AG20443 (cell line): ENCODE measurements at regions not wholly inside any gene's neighbourhood (a gene's known extent, or its start where the extent isn't known, plus 50 kb on each side); places are given as distances from the start of the nearest gene placed in this dataset.
"Not testable (repeated sequence)": the region's sequence is repeated elsewhere in the genome, so short reads cannot be mapped to it uniquely, and the experiment has no call there.

ENCODE experiments used
- DNase-seq: peaks from one replicate; pipeline ENCODE4 v3.0.0; 2012; ENCODE audit warnings: low spot score, mixed read lengths

DNA sequence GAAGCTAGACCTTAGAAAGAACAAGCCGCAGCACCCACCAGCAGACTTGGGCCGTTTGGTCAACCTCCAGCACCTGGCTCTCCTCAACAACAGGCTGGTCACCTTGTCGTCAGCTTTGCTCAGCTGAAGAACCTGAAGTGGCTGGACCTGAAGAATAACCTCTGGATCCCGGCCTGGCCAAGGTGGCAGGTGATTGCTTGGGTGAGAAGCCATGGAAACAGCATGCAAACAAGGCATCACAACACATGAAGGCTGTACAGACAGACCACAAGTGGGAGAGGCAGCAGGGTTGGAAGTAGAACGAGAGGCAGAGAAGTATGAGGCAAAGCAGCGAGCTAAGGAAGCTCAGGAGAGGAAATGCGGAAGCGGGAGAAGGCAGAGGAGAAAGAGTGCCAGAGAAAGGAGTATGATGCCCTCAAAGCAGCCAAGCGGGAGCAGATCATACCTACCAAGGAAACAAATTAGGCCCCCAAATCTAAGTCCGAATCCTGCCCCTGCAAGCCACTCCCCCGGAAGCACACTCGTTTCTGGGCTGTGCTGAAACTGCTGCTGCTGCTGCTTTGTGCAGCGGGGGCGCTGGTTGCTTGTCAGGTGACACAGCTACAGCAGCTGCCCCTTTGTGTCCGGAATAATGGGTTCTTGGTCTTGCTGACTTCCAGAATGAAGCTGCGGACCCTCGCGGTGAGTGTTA is 121.6 kb upstream of the LGSN start:
- no peak for DNase-seq

- no peak for DNase-seq
These were observed 123.1 kb upstream of the LGSN start for GRCh38 chr6:63442870-63443269.

GRCh38 chr6:63444768-63445167 is 125.0 kb upstream of the LGSN start:
- no peak for DNase-seq

DNA sequence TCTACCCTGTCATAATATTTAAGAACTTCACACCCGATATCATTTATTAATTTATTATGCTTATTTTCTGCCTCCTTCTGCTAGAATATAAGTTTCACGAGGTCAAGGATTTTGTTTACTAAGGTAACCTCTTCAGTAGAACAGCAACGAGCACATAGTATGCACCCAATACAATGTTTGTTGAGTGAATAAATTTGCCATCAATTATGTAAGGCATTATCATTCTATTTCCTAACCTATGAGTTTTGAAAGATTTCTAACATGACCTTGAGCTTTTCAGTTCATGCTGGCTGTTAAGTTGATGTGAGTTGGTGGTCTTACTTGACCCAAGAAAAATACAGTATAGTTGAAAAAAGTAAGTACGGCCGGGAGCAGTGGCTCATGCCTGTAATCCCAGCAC is 125.9 kb upstream of the LOC128125822 start:
- no peak for DNase-seq

GRCh38 chr6:63447134-63447533 is 125.1 kb upstream of the LOC128125822 start:
- no peak for DNase-seq

DNA sequence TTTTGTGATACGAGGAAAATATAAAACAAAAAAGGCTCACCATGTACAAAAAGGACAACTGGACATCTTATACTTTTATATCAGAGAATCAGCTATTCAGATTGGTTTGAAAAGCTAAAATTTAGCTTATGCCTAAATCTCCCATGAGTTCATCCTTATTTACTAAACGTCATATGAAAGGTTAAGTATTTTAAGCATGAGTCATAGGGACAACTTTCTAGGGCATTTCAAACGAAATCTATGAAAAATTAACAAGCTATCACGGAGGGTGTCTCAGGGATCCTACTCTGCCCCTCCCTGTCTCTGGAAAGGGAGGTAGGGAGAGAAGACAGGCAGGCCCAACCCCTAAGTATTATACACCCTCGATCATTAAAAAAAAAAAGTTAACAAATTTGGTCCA is 124.1 kb upstream of the LOC128125822 start:
- DNase-seq: no peak

DNA sequence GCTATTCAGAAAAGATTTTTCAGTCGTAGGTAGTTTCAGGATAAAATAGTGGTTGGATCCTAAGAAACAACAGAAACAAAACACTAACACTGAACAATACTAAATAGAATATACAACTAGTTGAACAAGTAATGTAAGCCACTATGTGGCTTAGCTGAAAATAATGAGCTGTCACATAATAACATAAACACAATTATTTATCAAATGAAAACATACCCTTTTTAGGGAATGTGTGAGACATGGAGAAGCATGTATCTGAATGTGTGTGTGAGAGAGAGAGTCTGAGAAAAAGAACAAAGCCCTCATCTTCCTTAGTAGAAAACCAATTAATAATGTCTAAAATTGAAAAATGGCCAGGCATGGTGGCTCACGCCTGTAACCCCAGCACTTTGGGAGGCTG is 122.6 kb upstream of the LOC128125822 start:
- DNase-seq: no peak

DNA sequence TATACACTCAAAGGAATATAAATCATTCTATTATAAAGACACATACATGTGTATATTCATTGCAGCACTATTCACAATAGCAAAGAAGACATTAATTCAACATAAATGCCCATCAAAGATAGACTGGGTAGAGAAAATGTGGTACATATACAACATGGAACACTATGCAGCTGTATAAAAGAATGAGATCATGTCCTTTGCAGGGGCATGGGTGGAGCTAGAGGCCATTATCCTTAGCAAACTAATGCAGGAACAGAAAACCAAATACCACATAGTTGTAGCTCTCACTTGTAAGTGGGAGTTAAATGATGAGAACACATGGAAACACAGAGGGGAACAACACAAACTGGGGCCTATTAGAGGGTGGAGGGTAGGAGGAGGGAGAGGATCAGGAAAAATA is 121.0 kb upstream of the LOC128125822 start:
- no peak for DNase-seq

DNA sequence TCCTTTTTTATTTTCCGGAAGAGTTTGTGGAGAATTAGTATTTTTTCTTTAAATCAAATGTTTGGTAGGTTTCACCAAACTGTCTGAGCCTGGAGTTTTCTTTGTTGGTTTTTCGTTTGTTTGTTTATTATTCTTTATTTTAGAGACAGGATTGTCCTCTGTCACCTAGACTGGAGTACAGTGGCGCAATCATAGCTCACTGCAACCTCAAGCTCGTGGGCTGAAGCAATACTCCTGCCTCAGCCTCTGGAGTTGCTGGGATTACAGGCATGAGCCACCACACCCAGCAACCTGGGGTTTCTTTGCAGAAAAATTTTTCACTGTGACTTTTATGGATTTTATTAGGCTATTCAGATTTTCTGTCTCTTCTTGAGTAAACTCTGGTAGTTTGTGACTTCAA is 120.2 kb upstream of the LOC128125822 start:
- no peak for DNase-seq

DNA sequence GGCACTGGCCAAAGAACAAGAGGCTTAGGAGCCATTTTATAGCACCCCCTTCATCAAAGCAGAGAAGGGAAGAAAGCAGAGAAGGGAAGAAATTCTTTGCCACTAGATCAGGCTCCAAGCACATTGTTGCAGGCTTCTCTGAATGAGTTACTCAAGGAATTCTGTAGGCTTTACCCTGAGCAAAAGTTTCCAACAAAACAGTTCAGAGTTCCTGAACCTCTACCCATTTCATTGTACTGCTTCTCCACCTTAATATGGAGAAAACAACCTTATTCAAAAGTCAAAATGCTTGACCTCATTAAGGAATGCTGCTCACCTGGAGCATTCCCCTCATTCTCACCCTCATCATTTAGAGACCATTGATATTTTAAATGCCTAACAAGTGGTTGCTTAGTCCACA is 115.5 kb upstream of the LOC128125822 start:
- no peak for DNase-seq

- no peak for DNase-seq
These were observed 113.7 kb upstream of the LOC128125822 start for GRCh38 chr6:63458480-63459115.

DNA sequence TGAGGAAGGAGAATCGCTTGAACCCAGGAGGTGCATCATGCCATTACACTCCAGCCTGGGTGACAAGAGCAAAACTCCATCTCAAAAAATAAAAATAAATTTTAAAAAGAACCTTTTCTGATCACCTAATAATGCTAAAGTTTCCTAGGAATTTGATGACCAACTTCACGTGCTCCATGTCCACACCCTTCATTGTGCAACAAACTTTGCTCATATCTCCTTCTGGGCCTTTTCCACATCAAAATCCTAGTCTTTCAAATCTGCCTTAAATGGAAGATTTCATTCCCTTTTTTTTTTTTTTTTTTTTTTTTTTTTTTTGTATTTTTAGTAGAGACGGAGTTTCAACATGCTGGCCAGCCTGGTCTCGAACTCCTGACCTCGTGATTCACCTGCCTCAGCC is 112.5 kb upstream of the LOC128125822 start:
- no peak for DNase-seq

DNA sequence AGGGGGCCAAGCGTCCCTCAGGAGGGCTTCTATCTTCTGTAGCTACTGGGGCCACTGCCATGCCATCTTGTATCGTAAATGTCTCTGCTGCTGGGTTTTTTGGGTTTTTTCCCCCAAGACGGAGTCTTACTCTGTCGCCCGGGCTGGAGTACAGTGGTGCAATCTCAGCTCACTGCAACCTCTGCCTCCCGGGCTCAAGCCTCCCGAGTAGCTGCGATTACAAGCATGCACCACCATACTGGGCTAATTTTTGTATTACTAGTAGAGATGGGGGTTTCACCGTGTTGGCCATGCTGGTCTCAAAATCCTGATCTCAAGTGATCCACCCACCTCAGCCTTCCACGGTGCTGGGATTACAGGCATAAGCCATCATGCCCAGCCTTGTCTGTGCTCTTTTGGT is 111.3 kb upstream of the LOC128125822 start:
- no peak for DNase-seq

- DNase-seq: no peak
These were observed 108.2 kb upstream of the LOC128125822 start for GRCh38 chr6:63464060-63464459.

DNA sequence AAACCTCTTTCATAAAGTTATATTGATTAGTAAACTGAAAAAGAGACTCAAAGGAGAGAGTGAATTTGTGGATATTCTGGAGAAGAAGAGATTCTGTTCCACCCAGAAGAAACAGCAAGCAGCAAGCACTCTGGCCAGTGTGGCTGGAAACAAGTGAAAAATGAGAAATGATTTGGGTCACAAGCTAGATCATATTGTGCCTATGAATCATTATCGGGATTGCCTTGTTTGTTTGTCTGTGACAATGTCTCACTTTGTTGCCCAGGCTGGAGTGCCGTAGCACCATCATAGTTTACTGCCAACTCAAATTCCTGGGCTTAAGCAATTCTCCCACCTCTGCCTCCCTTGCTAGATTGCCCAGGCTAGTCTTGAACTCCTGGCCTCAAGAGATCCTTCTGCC is 106.5 kb upstream of the LOC128125822 start:
- DNase-seq: no peak

DNA sequence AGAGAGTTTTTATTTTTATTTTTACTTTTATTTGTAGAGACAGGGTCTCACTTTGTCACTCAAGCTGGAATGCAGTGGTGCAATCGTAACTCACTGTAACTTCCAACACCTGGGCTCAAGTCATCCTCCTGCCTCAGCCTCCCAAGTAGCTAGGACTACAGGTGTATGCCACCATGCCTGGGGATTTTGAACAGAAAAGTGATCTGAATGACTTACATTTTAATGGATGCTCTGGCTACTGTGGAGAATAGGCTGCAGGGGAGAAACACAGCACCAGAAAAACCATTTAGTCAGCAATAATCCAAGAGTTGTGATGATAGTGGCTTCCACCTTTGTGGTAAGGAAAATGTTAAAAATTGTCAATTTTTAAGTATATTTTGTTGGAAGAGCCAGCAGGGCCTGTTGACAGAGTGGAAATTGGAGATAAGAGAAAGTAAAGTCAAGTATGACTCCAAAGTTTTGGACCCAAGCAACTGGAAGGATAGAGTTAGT is 106.0 kb upstream of the LOC128125822 start:
- no peak for DNase-seq

GRCh38 chr6:63467247-63467954 is 104.9 kb upstream of the LOC128125822 start:
- no peak for DNase-seq

- not testable (repeated sequence) for DNase-seq
These were observed 101.1 kb upstream of the LOC128125822 start for GRCh38 chr6:63471145-63471544.

DNA sequence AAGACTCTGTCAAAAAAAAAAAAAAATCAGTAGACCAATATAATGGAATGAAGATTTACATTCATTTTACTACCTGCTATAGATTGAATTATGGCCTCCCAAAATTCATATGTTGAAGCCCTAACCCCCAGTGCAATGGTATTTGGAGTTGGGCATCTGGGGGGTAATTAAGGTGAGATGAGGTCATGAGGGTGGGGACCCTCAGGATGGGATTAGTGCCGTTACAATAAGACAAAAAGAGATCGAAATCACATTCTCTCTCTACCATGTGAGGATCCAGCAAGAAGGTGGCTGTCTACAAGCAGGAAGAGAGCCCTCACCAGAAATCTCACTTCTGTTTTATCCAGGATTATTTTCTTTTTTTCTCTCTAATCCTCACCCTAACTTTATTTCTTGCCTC is 100.6 kb upstream of the LOC128125822 start:
- no peak for DNase-seq

DNA sequence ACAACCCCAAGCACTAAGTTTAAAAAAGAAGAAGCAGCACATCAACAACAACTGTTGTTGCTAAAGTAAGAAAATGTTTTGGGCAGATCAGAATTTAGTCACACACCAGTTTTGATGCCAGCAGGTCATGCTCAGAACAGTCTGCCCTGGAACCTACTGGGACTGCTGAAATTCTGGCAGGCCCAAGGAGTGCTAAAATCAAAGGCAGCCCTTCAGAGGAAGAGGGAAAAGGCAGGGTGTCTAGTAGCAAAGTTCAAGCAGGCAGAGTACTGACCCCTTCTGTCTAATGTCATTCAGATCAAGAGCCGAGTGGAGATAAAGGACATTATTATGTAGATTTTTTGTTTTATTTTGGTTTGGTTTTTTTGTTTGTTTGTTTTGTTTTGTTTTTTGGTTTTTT is 96.6 kb upstream of the LOC128125822 start:
- DNase-seq: no peak

GRCh38 chr6:63476302-63476701 is 96.0 kb upstream of the LOC128125822 start:
- no peak for DNase-seq

GRCh38 chr6:63477422-63478040 is 94.7 kb upstream of the LOC128125822 start:
- no peak for DNase-seq

- no peak for DNase-seq
These were observed 93.5 kb upstream of the LOC128125822 start for GRCh38 chr6:63478734-63479133.
